ENCODE measurements at regions not wholly inside any gene's neighbourhood (a gene's known extent, or its start where the extent isn't known, plus 50 kb on each side); places are given as distances from the start of the nearest gene placed in this dataset.

- Histone ChIP-seq H3K27me3 (no peaks in the 10 kb centered on the region), H3K27ac (no peak overlapping the region), H3K36me3 (no peaks in the 10 kb centered on the region), H3K9me3 (no peaks in the 10 kb centered on the region), H3K4me3 (no peak overlapping the region), H3K4me1 (no peaks in the 10 kb centered on the region)
- intact Hi-C loops (cut with DNase I): no loop called here
- TF ChIP-seq CTCF (IDR thresholded peaks at IDR 0.05): no peak
- no peak for DNase-seq (ENCODE audit: low spot score in 2 of 2)
Observed at GRCh38 chr15:60126200-60126599, 122.1 kb downstream of the FOXB1 start.

GRCh38 chr15:60126661-60127060 lies 122.5 kb downstream of the FOXB1 start:
- Histone ChIP-seq H3K27ac (no peak overlapping the region), H3K27me3 (no peaks in the 10 kb centered on the region), H3K4me1 (no peaks in the 10 kb centered on the region), H3K4me3 (no peak overlapping the region), H3K9me3 (no peaks in the 10 kb centered on the region), H3K36me3 (no peaks in the 10 kb centered on the region)
- DNase-seq (ENCODE audit: low spot score in 2 of 2): no peak
- TF ChIP-seq CTCF (IDR thresholded peaks at IDR 0.05): no peak
- intact Hi-C loops (cut with DNase I): no loop called here

GRCh38 chr15:60128000-60128376 lies 123.9 kb downstream of the FOXB1 start:
- Histone ChIP-seq H3K27ac (peak overlapping the region; percentile 47 to 50), H3K27me3 (no peaks in the 10 kb centered on the region), H3K4me1 (no peaks in the 10 kb centered on the region), H3K4me3 (peak overlapping the region; percentile 63 to 65), H3K36me3 (no peaks in the 10 kb centered on the region), H3K9me3 (no peaks in the 10 kb centered on the region)
- no peak for TF ChIP-seq CTCF (IDR thresholded peaks at IDR 0.05)
- DNase-seq (ENCODE audit: low spot score in 2 of 2): no peak
- intact Hi-C loops (cut with DNase I): no loop called here

- no peak overlapping the region for H3K4me3 ChIP-seq
- no peak for DNase-seq (ENCODE audit: low spot score in 2 of 2)
- H3K27me3 ChIP-seq: no peaks in the 10 kb centered on the region
- H3K36me3 ChIP-seq: no peaks in the 10 kb centered on the region
- H3K4me1 ChIP-seq: no peaks in the 10 kb centered on the region
- TF ChIP-seq CTCF (IDR thresholded peaks at IDR 0.05): no peak
- intact Hi-C loops (cut with DNase I): no loop called here
- H3K9me3 ChIP-seq: no peaks in the 10 kb centered on the region
- no peak overlapping the region for H3K27ac ChIP-seq
Observed at GRCh38 chr15:60128710-60129109, 124.6 kb downstream of the FOXB1 start.

GRCh38 chr15:60130398-60130797 lies 126.3 kb downstream of the FOXB1 start:
- Histone ChIP-seq H3K27ac (no peak overlapping the region), H3K4me3 (no peak overlapping the region), H3K36me3 (no peaks in the 10 kb centered on the region), H3K27me3 (no peaks in the 10 kb centered on the region), H3K4me1 (no peaks in the 10 kb centered on the region), H3K9me3 (no peaks in the 10 kb centered on the region)
- intact Hi-C loops (cut with DNase I): no loop called here
- DNase-seq (ENCODE audit: low spot score in 2 of 2): no peak
- no peak for TF ChIP-seq CTCF (IDR thresholded peaks at IDR 0.05)

- no peak for TF ChIP-seq CTCF (IDR thresholded peaks at IDR 0.05)
- no peaks in the 10 kb centered on the region for H3K9me3 ChIP-seq
- no peaks in the 10 kb centered on the region for H3K27me3 ChIP-seq
- H3K36me3 ChIP-seq: no peaks in the 10 kb centered on the region
- DNase-seq (ENCODE audit: low spot score in 2 of 2): no peak
- no peak overlapping the region for H3K4me3 ChIP-seq
- H3K27ac ChIP-seq: no peak overlapping the region
- intact Hi-C loops (cut with DNase I): no loop called here
- no peaks in the 10 kb centered on the region for H3K4me1 ChIP-seq
Observed at GRCh38 chr15:60130821-60131220, 126.7 kb downstream of the FOXB1 start.

Measured in ascending aorta (tissue), 2 donors.